ENCODE measurements at regions not wholly inside any gene's neighbourhood (a gene's known extent, or its start where the extent isn't known, plus 50 kb on each side); places are given as distances from the start of the nearest gene placed in this dataset.

GRCh38 chr6:14912226-14912625 lies 333.6 kb upstream of the JARID2 start:
- TF ChIP-seq CTCF (conservative IDR thresholded peaks at IDR 0.05) (no peak), EZH2 (IDR thresholded peaks at IDR 0.05; ENCODE audit: low read depth) (no peak)
